ENCODE measurements at regions not wholly inside any gene's neighbourhood (a gene's known extent, or its start where the extent isn't known, plus 50 kb on each side); places are given as distances from the start of the nearest gene placed in this dataset.

GRCh38 chr9:126095546-126096190 lies 231.0 kb upstream of the MVB12B start:
- DNase-seq = no peak
- H3K9me3 Mint-ChIP-seq = no peaks in the 10 kb centered on the region
- H3K4me1 Mint-ChIP-seq = no peaks in the 10 kb centered on the region
- no peak overlapping the region for H3K27ac Mint-ChIP-seq
- H3K36me3 Mint-ChIP-seq = no peaks in the 10 kb centered on the region
- H3K4me3 Mint-ChIP-seq = no peak overlapping the region
- H3K27me3 Mint-ChIP-seq = peaks cover under 1% of the 10 kb centered on the region

DNA sequence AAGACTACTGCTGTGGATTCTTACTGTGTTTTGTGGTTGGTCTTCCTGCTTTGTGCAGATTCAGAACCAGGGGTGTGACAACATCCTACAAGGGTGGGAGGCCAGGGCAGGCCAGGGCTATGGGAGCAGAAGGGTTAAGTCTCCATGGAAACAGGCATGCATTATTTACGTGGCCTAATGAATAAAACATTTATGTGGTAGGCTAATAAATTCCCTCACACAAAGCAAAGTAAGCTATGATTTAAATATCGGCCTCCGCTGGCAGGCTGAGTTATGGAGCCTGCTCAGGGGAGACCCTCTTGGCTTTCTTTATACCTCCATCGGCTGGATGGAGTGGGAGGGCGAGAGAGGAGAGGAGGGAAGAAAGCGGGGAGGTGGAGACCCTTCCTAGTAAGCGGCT lies 230.3 kb upstream of the MVB12B start:
- Mint-ChIP-seq H3K4me1 (no peaks in the 10 kb centered on the region), H3K27ac (no peak overlapping the region), H3K27me3 (peaks cover 7% of the 10 kb centered on the region), H3K4me3 (no peak overlapping the region), H3K36me3 (no peaks in the 10 kb centered on the region), H3K9me3 (no peaks in the 10 kb centered on the region)
- DNase-seq = no peak

DNA sequence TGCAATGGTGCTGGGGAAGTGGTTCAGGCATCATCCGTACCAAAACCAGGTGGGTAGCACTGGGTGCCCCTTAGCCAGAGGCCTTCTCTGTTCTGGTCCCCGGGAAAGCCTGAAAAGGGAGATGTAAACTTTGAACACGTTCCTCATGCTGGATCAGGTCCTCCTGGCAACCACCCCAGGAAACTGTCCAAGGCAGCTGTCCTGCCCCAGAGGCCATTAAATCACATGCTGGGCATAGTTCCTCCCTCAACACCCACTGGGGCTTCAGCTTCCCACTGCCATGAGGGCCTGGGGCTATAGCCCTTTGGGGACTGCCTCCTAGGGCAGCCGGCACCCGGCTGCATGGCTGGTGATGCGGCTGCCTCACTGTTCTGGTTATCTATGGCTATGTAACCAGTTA lies 228.9 kb upstream of the MVB12B start:
- no peak for DNase-seq
- no peaks in the 10 kb centered on the region for H3K4me1 Mint-ChIP-seq

GRCh38 chr9:126106404-126106803 lies 220.2 kb upstream of the MVB12B start:
- no peaks in the 10 kb centered on the region for H3K9me3 Mint-ChIP-seq
- peaks cover 26% of the 10 kb centered on the region for H3K27me3 Mint-ChIP-seq

More for the DNA sequence above, 228.9 kb upstream of the MVB12B start:
- Mint-ChIP-seq H3K27ac (no peak overlapping the region), H3K9me3 (no peaks in the 10 kb centered on the region), H3K27me3 (peaks cover 11% of the 10 kb centered on the region), H3K36me3 (no peaks in the 10 kb centered on the region), H3K4me3 (no peak overlapping the region)

GRCh38 chr9:126107693-126108092 lies 218.9 kb upstream of the MVB12B start:
- Mint-ChIP-seq H3K27me3 (peaks cover 23% of the 10 kb centered on the region), H3K9me3 (no peaks in the 10 kb centered on the region), H3K4me3 (no peak overlapping the region), H3K36me3 (no peaks in the 10 kb centered on the region), H3K4me1 (no peaks in the 10 kb centered on the region), H3K27ac (no peak overlapping the region)
- no peak for DNase-seq

More at GRCh38 chr9:126106404-126106803, 220.2 kb upstream of the MVB12B start:
- no peaks in the 10 kb centered on the region for H3K36me3 Mint-ChIP-seq
- H3K4me3 Mint-ChIP-seq = no peak overlapping the region
- DNase-seq = no peak
- no peak overlapping the region for H3K27ac Mint-ChIP-seq
- H3K4me1 Mint-ChIP-seq = no peaks in the 10 kb centered on the region

- Mint-ChIP-seq H3K9me3 (no peaks in the 10 kb centered on the region), H3K27ac (no peak overlapping the region), H3K36me3 (no peaks in the 10 kb centered on the region), H3K4me3 (no peak overlapping the region), H3K4me1 (no peaks in the 10 kb centered on the region), H3K27me3 (peaks cover 21% of the 10 kb centered on the region)
- DNase-seq = no peak
Observed at GRCh38 chr9:126108240-126108639, 218.4 kb upstream of the MVB12B start.

DNA sequence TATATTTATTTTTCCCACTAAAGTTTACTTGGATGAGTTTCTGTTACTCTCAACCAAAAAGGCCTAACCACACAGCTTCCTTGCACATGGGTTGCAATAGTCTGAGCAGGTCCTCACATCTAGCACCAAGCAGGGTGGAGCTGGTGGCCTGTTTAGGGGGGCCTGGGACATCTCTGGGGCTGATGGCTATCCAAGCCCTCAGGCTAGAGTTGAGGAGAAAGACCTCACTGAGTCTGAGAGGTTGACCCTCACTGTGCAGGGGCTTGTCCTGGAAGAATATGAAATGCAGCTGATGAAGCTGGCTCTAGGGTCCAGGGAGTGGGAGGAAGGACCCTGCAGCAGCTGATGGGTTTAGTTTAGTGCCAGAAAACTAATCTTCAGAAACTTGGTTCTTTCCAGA lies 217.1 kb upstream of the MVB12B start:
- DNase-seq = no peak
- Mint-ChIP-seq H3K27me3 (peaks cover 24% of the 10 kb centered on the region), H3K4me3 (no peak overlapping the region), H3K4me1 (no peaks in the 10 kb centered on the region), H3K27ac (no peak overlapping the region), H3K36me3 (no peaks in the 10 kb centered on the region), H3K9me3 (no peaks in the 10 kb centered on the region)

- H3K4me3 Mint-ChIP-seq = no peak overlapping the region
- no peaks in the 10 kb centered on the region for H3K9me3 Mint-ChIP-seq
- no peaks in the 10 kb centered on the region for H3K36me3 Mint-ChIP-seq
- DNase-seq = no peak
- H3K27me3 Mint-ChIP-seq = peaks cover 24% of the 10 kb centered on the region
- H3K27ac Mint-ChIP-seq = no peak overlapping the region
- no peaks in the 10 kb centered on the region for H3K4me1 Mint-ChIP-seq
Observed at GRCh38 chr9:126111556-126111955, 215.1 kb upstream of the MVB12B start.

- Mint-ChIP-seq H3K36me3 (no peaks in the 10 kb centered on the region), H3K4me3 (no peak overlapping the region), H3K9me3 (no peaks in the 10 kb centered on the region), H3K4me1 (no peaks in the 10 kb centered on the region), H3K27ac (no peak overlapping the region), H3K27me3 (peaks cover 24% of the 10 kb centered on the region)
- no peak for DNase-seq
Observed at GRCh38 chr9:126112135-126112720, 214.4 kb upstream of the MVB12B start.

- no peak overlapping the region for H3K27ac Mint-ChIP-seq
- no peaks in the 10 kb centered on the region for H3K4me1 Mint-ChIP-seq
- H3K9me3 Mint-ChIP-seq = no peaks in the 10 kb centered on the region
- H3K36me3 Mint-ChIP-seq = no peaks in the 10 kb centered on the region
- DNase-seq = no peak
- peaks cover 22% of the 10 kb centered on the region for H3K27me3 Mint-ChIP-seq
- H3K4me3 Mint-ChIP-seq = no peak overlapping the region
Observed at GRCh38 chr9:126113176-126113575, 213.5 kb upstream of the MVB12B start.

GRCh38 chr9:126113756-126114408 lies 212.7 kb upstream of the MVB12B start:
- Mint-ChIP-seq H3K27me3 (peaks cover 18% of the 10 kb centered on the region), H3K4me3 (no peak overlapping the region), H3K4me1 (no peaks in the 10 kb centered on the region), H3K36me3 (no peaks in the 10 kb centered on the region), H3K9me3 (no peaks in the 10 kb centered on the region), H3K27ac (no peak overlapping the region)
- DNase-seq = no peak

- Mint-ChIP-seq H3K36me3 (no peaks in the 10 kb centered on the region), H3K27ac (no peak overlapping the region), H3K9me3 (no peaks in the 10 kb centered on the region), H3K27me3 (peaks cover 18% of the 10 kb centered on the region), H3K4me3 (no peak overlapping the region), H3K4me1 (no peaks in the 10 kb centered on the region)
- DNase-seq = no peak
Observed at GRCh38 chr9:126114409-126114760, 212.2 kb upstream of the MVB12B start.

GRCh38 chr9:126114850-126115460 lies 211.7 kb upstream of the MVB12B start:
- Mint-ChIP-seq H3K27ac (no peak overlapping the region), H3K9me3 (no peaks in the 10 kb centered on the region), H3K36me3 (no peaks in the 10 kb centered on the region), H3K4me3 (no peak overlapping the region), H3K27me3 (peaks cover 18% of the 10 kb centered on the region), H3K4me1 (no peaks in the 10 kb centered on the region)
- DNase-seq = no peak

GRCh38 chr9:126116351-126117157 lies 210.1 kb upstream of the MVB12B start:
- no peaks in the 10 kb centered on the region for H3K4me1 Mint-ChIP-seq
- peaks cover 18% of the 10 kb centered on the region for H3K27me3 Mint-ChIP-seq
- H3K27ac Mint-ChIP-seq = no peak overlapping the region
- no peak overlapping the region for H3K4me3 Mint-ChIP-seq
- H3K9me3 Mint-ChIP-seq = no peaks in the 10 kb centered on the region
- DNase-seq = no peak
- no peaks in the 10 kb centered on the region for H3K36me3 Mint-ChIP-seq

GRCh38 chr9:126117158-126117425 lies 209.5 kb upstream of the MVB12B start:
- no peak for DNase-seq
- Mint-ChIP-seq H3K4me1 (no peaks in the 10 kb centered on the region), H3K27me3 (peaks cover 18% of the 10 kb centered on the region), H3K4me3 (no peak overlapping the region), H3K27ac (no peak overlapping the region), H3K9me3 (no peaks in the 10 kb centered on the region), H3K36me3 (no peaks in the 10 kb centered on the region)

All from activated naive CD8-positive, alpha-beta T cell treated with anti-CD3 and anti-CD28 coated beads for 36 hours (primary cell).